GM21786 (cell line): ENCODE measurements at regions not wholly inside any gene's neighbourhood (a gene's known extent, or its start where the extent isn't known, plus 50 kb on each side); places are given as distances from the start of the nearest gene placed in this dataset.

Source experiments
- ATAC-seq: cut with Tn5 transposase; IDR thresholded peaks from one replicate; pipeline ENCODE4 v1.9.1; 2021; ENCODE audit not compliant: unreplicated experiment

- ATAC-seq = no peak
Measured at GRCh38 chr1:87863317-87863716, 534.6 kb downstream of the LMO4 start.

GRCh38 chr1:87864676-87865075 is 536.0 kb downstream of the LMO4 start:
- peak; percentile 61 for ATAC-seq

GRCh38 chr1:87866416-87866815 is 537.7 kb downstream of the LMO4 start:
- no peak for ATAC-seq

- no peak for ATAC-seq
Measured at GRCh38 chr1:87867626-87868025, 538.9 kb downstream of the LMO4 start.

GRCh38 chr1:87869567-87869966 is 540.9 kb downstream of the LMO4 start:
- ATAC-seq = no peak

- ATAC-seq = no peak
Measured at GRCh38 chr1:87872189-87872588, 543.5 kb downstream of the LMO4 start.

GRCh38 chr1:87872692-87873091 is 544.0 kb downstream of the LMO4 start:
- no peak for ATAC-seq

GRCh38 chr1:87878873-87879272 is 550.2 kb downstream of the LMO4 start:
- ATAC-seq = no peak

- ATAC-seq = no peak
Measured at GRCh38 chr1:87880098-87880760, 551.5 kb downstream of the LMO4 start.

GRCh38 chr1:87880764-87881163 is 552.1 kb downstream of the LMO4 start:
- ATAC-seq = no peak

- no peak for ATAC-seq
Measured at GRCh38 chr1:87883906-87884305, 555.2 kb downstream of the LMO4 start.

- no peak for ATAC-seq
Measured at GRCh38 chr1:87884581-87884980, 555.9 kb downstream of the LMO4 start.

- ATAC-seq = no peak
Measured at GRCh38 chr1:87885278-87886025, 556.8 kb downstream of the LMO4 start.

GRCh38 chr1:87887100-87887499 is 558.4 kb downstream of the LMO4 start:
- ATAC-seq = no peak

- ATAC-seq = no peak
Measured at GRCh38 chr1:87888446-87888845, 559.8 kb downstream of the LMO4 start.

GRCh38 chr1:87894062-87894461 is 565.4 kb downstream of the LMO4 start:
- no peak for ATAC-seq

GRCh38 chr1:87897481-87897880 is 568.8 kb downstream of the LMO4 start:
- no peak for ATAC-seq

GRCh38 chr1:87898431-87898830 is 569.8 kb downstream of the LMO4 start:
- no peak for ATAC-seq

GRCh38 chr1:87899017-87899416 is 570.3 kb downstream of the LMO4 start:
- ATAC-seq = no peak

- ATAC-seq = no peak
Measured at GRCh38 chr1:87899746-87900145, 571.1 kb downstream of the LMO4 start.

GRCh38 chr1:87902830-87903229 is 574.1 kb downstream of the LMO4 start:
- ATAC-seq = no peak

- ATAC-seq = no peak
Measured at GRCh38 chr1:87903242-87903641, 574.6 kb downstream of the LMO4 start.

GRCh38 chr1:87904651-87905050 is 576.0 kb downstream of the LMO4 start:
- no peak for ATAC-seq
